Ishikawa (cell line): ENCODE measurements at regions not wholly inside any gene's neighbourhood (a gene's known extent, or its start where the extent isn't known, plus 50 kb on each side); places are given as distances from the start of the nearest gene placed in this dataset.

Experiments used
- EP300 ChIP-seq: IDR thresholded peaks from 2 replicates; pipeline ENCODE4 v1.6.1; 2012; ENCODE audit warnings: borderline replicate concordance
- MAX ChIP-seq: IDR thresholded peaks from 2 replicates; pipeline ENCODE4 v1.6.1; 2012

GRCh38 chr9:93896496-93897033 is 58.6 kb downstream of the BARX1 start:
- TF ChIP-seq MAX (no peak), EP300 (no peak)
